Activated gamma-delta T cell treated with Interleukin-2 at 50 U/mL for 16 hours (primary cell): ENCODE measurements at regions not wholly inside any gene's neighbourhood (a gene's known extent, or its start where the extent isn't known, plus 50 kb on each side); places are given as distances from the start of the nearest gene placed in this dataset.
A peak's percentile ranks its signal among the peaks of the same experiment; 100 is the strongest.
"Not testable (repeated sequence)": the region's sequence is repeated elsewhere in the genome, so short reads cannot be mapped to it uniquely, and the experiment has no call there.

Experiments used
- DNase-seq: peaks from one replicate; pipeline ENCODE4 v3.0.0-alpha.2; 2020

GRCh38 chr6:135129136-135129856 lies 51.8 kb upstream of the MYB start:
- peak; percentile 10 for DNase-seq

GRCh38 chr6:135128268-135128914 lies 52.7 kb upstream of the MYB start:
- peak; percentile 50 for DNase-seq

- DNase-seq = no peak
Measured at GRCh38 chr6:135126729-135127128, 54.4 kb upstream of the MYB start.

DNA sequence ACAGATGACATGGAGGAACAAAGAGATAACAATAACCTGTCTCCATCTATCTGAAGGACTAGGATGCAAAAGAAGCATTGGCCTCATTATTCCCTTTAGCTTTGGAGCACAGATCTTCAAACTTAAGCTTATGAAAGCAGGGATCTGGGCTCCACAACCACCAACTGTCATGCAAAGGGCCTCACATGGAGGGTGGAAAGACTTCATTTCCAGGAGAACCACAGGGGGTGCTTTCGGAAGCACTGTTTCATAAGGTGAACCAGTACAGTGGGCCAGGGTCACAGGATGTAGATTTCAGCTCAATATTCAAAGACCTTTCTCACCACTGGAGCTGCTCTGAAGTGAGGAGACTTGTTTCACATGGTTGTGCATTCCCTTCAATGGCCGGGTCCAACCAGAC lies 55.1 kb upstream of the MYB start:
- no peak for DNase-seq

DNA sequence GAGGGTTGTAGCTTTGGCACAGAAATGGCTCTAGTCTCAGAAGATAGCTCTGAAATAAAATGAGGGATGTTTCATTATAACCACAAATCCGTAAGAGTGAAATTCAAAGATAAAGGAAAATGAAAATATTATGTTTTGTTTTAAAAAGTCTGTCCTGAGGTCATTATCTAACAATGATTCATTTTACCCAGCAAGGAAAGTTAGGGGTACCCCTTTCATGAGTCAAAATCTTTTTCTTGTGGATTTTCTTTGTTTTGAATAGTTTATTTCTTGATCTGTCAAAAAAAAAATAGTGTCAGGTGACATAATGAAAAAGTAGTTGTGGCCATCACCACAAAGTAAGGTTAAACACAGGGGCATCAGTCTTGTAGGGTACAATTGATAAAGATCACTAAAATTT lies 59.7 kb upstream of the MYB start:
- no peak for DNase-seq

DNA sequence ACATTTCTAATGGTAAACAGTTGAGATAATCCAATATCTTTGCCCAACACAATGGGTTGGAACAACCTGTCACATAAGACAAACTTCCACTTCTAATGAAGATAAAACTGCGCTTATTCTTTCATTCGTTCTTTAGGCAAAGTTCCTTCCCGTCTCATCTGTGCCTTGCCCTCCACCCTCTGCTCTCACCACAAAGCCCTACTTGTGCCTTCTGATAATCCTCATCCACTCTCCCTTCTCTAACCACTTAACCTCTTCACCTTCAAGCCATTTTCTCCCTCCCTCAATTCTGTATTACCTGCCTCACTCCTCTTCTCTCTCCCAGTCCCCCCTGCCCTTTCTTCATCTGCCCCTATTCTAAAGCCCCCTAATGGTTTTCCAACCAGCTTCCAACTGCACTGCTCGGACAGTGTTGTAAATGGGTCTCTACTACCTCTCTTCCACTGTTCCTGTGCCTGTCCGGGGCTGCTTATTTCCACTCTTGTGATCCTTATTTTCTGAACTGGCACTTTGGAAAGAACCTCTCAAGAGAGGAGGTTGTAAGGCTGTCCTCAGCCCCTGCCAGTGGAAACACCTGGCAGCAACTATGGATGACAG lies 62.9 kb upstream of the MYB start:
- no peak for DNase-seq

DNA sequence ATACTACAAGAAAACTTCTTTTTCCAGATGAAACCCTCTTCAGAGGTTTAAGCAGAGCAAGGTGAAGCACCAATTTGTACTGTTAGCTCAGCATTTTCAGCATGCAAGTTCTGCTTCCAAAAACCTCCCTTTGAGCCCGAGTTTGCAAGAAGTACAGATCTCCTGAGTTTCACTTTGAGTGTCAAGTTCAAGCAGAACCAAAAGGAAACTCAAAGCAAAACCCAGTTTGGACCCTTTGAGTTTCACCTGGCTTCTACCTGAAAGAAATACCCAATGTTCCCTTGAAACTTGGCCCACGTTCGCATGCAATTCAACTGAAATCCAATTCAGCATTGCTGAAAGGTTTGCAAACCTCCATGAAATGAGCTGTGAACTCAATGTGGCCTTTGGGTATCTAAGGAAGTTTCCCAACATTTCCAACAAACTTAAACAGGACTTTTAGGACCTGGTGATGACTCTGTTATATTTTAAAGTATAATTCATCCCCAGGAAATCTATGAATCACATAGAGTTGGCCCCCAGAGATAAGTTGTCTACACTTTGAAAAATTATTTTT lies 62.9 kb upstream of the HBS1L start:
- DNase-seq = no peak

DNA sequence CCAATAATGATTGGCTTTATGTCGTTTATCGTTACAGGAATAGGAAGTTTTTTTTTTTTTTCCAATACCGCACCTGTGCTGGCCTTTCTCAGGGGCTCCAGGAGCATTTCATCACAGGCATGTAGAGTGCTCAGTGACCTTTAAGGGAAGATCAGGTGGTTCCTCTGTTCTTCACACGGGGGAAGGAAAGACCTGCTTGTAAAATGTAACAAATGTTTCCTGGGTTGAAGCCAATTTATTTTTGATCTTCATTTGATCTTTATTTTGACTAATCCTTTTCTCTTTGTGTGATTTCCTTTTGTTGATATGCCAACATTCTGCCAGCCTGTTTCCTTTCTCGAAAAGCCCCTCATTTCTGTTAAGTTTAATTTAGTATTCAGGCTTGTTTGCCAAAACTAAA lies 61.9 kb upstream of the HBS1L start:
- DNase-seq = no peak

GRCh38 chr6:135115834-135116233 lies 61.2 kb upstream of the HBS1L start:
- no peak for DNase-seq

DNA sequence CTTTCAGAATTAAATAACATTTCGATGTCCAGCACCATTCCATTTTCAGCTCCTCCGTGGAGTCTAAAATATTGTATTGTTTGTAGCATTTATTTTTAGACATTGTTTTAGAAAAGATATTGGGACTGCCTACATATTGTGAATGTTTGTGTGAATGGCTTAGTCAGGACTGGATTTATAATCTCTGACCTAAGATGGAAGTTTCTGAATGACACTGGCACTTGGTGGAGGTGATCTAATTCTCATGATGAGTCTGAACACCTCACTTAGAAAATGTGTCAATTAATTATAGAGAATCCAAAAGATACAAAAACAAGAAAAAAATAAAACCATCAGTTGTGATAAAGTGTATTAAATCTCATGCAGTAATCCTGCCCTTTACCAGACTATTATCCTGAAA lies 60.8 kb upstream of the HBS1L start:
- DNase-seq = no peak

DNA sequence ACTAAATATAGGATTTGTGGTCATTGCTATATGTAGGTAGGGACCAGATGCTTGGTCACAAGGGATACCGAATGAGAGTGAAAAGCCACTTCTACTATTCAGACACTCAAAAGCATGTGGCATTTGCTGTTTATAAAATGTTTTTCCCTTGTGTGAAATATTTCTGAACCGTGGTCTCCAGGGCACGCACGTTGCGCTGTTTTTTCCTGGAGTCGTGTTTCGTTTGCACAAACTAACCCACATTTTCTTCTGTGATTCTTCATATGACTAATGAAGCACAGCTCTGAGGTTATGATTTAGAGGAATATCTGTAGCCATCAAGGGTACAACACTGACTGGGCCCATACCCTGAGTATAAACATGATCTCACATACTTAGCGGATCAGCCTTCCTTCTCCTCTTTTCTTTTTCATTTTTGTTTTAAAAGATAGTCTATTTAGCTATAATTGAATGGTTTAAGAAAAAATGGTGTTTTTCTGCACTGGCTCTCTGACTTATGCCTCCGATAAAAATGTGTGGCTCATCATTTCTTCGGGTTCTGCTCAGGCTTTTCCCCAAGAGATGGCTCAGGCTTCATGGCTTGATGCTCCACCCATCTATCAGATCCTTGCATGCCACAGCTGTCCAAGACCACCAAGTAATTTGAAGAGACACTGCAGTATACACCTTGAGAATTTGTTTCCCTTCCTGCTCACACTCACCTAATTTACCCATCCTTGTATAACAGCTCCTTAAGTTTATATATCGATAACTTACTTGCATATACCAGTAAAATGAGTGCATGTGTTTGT lies 59.9 kb upstream of the HBS1L start:
- no peak for DNase-seq

- DNase-seq = no peak
Measured at GRCh38 chr6:135113860-135114259, 59.2 kb upstream of the HBS1L start.

DNA sequence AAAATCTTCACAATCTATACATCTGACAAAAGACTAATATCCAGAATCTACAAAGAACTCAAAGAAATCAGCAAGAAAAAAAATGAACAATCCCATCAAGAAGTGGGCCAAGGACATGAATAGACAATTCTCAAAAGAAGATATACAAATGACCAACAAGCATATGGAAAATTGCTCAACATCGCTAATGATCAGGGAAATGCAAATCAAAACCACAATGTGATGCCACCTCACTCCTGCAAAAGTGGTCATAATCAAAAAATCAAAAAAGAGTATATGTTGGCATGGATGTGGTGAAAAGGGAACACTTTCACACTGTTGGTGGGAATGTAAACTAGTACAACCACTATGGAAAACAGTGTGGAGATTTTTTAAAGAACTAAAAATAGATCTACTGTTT lies 58.3 kb upstream of the HBS1L start:
- not testable (repeated sequence) for DNase-seq

DNA sequence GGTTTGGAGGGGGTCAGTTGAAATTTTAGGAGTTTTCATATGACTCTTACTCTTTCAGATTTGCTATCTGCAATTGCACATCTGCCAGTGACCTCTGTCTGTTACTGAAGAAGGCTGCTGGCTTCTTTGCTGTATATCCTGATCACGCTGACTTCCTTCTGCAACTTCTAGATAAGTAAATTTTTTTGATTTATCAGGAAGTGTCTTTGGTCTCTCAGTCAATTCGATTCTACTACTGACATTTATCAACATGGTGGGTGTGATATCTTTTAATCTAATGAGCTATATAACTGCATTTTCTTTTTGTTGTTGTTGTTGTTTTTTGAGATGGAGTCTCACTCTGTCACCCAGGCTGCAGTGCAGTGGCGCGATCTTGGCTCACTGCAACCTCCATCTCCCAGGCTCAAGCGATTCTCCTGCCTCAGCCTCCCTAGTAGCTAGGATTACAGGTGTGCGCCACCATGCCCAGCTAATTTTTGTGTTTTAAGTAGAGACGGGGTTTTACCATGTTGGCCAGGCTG lies 55.7 kb upstream of the HBS1L start:
- not testable (repeated sequence) for DNase-seq

- no peak for DNase-seq
Measured at GRCh38 chr6:135109761-135110160, 55.1 kb upstream of the HBS1L start.

GRCh38 chr6:135108692-135109091 lies 54.1 kb upstream of the HBS1L start:
- DNase-seq = no peak

GRCh38 chr6:135106611-135107010 lies 52.0 kb upstream of the HBS1L start:
- DNase-seq = no peak

GRCh38 chr6:135105710-135106109 lies 51.1 kb upstream of the HBS1L start:
- no peak for DNase-seq

GRCh38 chr6:135105299-135105698 lies 50.7 kb upstream of the HBS1L start:
- no peak for DNase-seq
